Neural cell (in vitro differentiated cells): ENCODE measurements at regions not wholly inside any gene's neighbourhood (a gene's known extent, or its start where the extent isn't known, plus 50 kb on each side); places are given as distances from the start of the nearest gene placed in this dataset.

Experiments
- H2AFZ ChIP-seq: fragments of 200-600, 300-800 bp; sonication (generic), shearing (Covaris generic); 2 replicates; pipeline ENCODE4 v1.6.0; 2014; ENCODE audit warnings: low read depth, mild to moderate bottlenecking, antibody characterized with exemption, low read length, moderate library complexity
- H3F3A ChIP-seq: fragments of 200-600 bp; shearing (Covaris generic); 2 replicates; pipeline ENCODE4 v1.6.1; 2016; ENCODE audit warnings: mild to moderate bottlenecking, moderate library complexity, mixed read lengths, antibody characterized with exemption, low read length; ENCODE audit not compliant: insufficient read depth, poor library complexity, severe bottlenecking
- H3K27ac ChIP-seq: fragments of 200-600, 300-800 bp; sonication (generic), shearing (Covaris generic); 2 replicates; pipeline ENCODE4 v1.5.1; 2014; ENCODE audit warnings: mild to moderate bottlenecking, low read length, moderate library complexity
- H3K27me3 ChIP-seq: fragments of 300-800, 200-600 bp; sonication (generic), shearing (Covaris generic); 2 replicates; pipeline ENCODE4 v1.6.0; 2014; ENCODE audit warnings: mild to moderate bottlenecking, low read depth, low read length, moderate library complexity; ENCODE audit not compliant: insufficient read depth
- H3K36me3 ChIP-seq: fragments of 300-800, 200-600 bp; sonication (generic), shearing (Covaris generic); 2 replicates; pipeline ENCODE4 v1.5.1; 2014; ENCODE audit warnings: mild to moderate bottlenecking, antibody characterized with exemption, low read length, moderate library complexity; ENCODE audit not compliant: insufficient read depth
- H3K4me2 ChIP-seq: fragments of 300-800, 200-600 bp; sonication (generic), shearing (Covaris generic); 2 replicates; pipeline ENCODE4 v1.6.0; 2014; ENCODE audit warnings: mild to moderate bottlenecking, low read length
- H3K4me3 ChIP-seq: fragments of 300-800, 200-600 bp; sonication (generic), shearing (Covaris generic); 2 replicates; pipeline ENCODE4 v1.5.1; 2014; ENCODE audit warnings: mild to moderate bottlenecking, low read length, moderate library complexity
- H3K79me2 ChIP-seq: fragments of 200-600 bp; shearing (Covaris generic); replicated peaks from 2 replicates; pipeline ENCODE4 v1.6.0; 2014; ENCODE audit warnings: mild to moderate bottlenecking, low read length, moderate library complexity; ENCODE audit not compliant: insufficient read depth
- H3K9ac ChIP-seq: fragments of 300-800, 200-600 bp; sonication (generic), shearing (Covaris generic); 2 replicates; pipeline ENCODE4 v1.6.1; 2016; ENCODE audit warnings: mild to moderate bottlenecking, low read length, mixed read lengths
- H3K9me2 ChIP-seq: fragments of 200-600 bp; shearing (Covaris generic); 2 replicates; pipeline ENCODE4 v1.6.1; 2016; ENCODE audit warnings: mild to moderate bottlenecking, low read length, mixed read lengths; ENCODE audit not compliant: insufficient read depth
- H3K9me3 ChIP-seq: fragments of 200-600, 300-800 bp; sonication (generic), shearing (Covaris generic); 2 replicates; pipeline ENCODE4 v1.6.1; 2016; ENCODE audit warnings: mild to moderate bottlenecking, mixed run types, low read length, moderate library complexity, mixed read lengths
- H4K20me1 ChIP-seq: fragments of 200-600 bp; shearing (Covaris generic); 2 replicates; pipeline ENCODE4 v1.6.1; 2016; ENCODE audit warnings: mild to moderate bottlenecking, mixed run types; ENCODE audit not compliant: insufficient read depth
- CTCF ChIP-seq: fragments of 450-650 bp; IDR thresholded peaks from 2 replicates; pipeline ENCODE4 v1.5.1; 2014; ENCODE audit warnings: antibody characterized with exemption, mild to moderate bottlenecking, moderate library complexity; ENCODE audit not compliant: poor library complexity, severe bottlenecking
- EP300 ChIP-seq: fragments of 450-650 bp; conservative IDR thresholded peaks from 2 replicates; pipeline ENCODE4 v1.6.1; 2014; ENCODE audit warnings: antibody characterized with exemption, mild to moderate bottlenecking, moderate library complexity; ENCODE audit not compliant: poor library complexity, severe bottlenecking
- EZH2 ChIP-seq: fragments of 200-600, 300-800 bp; shearing (Covaris generic), sonication (generic); IDR thresholded peaks from 2 replicates; pipeline ENCODE4 v1.6.1; 2014; ENCODE audit warnings: antibody characterized with exemption, low read length, borderline replicate concordance, mild to moderate bottlenecking; ENCODE audit not compliant: insufficient read depth, poor library complexity, severe bottlenecking
- MXI1 ChIP-seq: fragments of 450-650 bp; conservative IDR thresholded peaks from 2 replicates; pipeline ENCODE4 v1.6.1; 2014; ENCODE audit warnings: antibody characterized with exemption, mild to moderate bottlenecking; ENCODE audit not compliant: poor library complexity, severe bottlenecking
- POLR2AphosphoS5 ChIP-seq: IDR thresholded peaks from 2 replicates; pipeline ENCODE4 v1.6.1; 2012
- RAD21 ChIP-seq: fragments of 450-650 bp; conservative IDR thresholded peaks from 2 replicates; pipeline ENCODE4 v1.6.1; 2014; ENCODE audit warnings: antibody characterized with exemption, mild to moderate bottlenecking, moderate library complexity
- SMC3 ChIP-seq: fragments of 450-650 bp; conservative IDR thresholded peaks from 2 replicates; pipeline ENCODE4 v1.6.1; 2014; ENCODE audit warnings: antibody characterized with exemption, mild to moderate bottlenecking, moderate library complexity; ENCODE audit not compliant: poor library complexity
- TAF1 ChIP-seq: IDR thresholded peaks from 2 replicates; pipeline ENCODE4 v1.6.1; 2012; ENCODE audit warnings: low read depth
- TF ChIP-seq, protein P1 (sequence below): IDR thresholded peaks from 2 replicates; pipeline ENCODE4 v1.6.1; 2012; ENCODE audit warnings: borderline replicate concordance

DNA sequence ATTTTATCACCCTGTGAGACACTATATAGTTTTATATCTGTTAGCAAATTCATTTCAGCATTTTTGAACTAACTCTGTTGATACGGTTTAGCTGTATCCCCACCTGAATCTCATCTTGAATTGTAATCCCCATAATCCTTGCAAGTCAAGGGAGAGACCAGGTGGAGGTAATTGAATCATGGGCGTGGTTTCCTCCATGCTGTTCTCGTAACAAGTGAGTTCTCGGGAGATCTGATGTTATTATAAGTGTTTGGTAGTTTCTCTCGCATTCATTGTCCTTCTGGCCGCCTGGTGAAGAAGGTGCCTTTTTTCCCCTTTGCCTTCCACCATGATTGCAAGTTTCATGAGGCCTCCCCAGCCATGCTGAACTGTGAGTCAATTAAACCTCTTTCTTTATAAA, 53.2 kb upstream of the TMC3 start:
- H3K27me3 ChIP-seq, result no peaks in the 10 kb centered on the region
- H3F3A ChIP-seq, result no peaks in the 10 kb centered on the region

DNA sequence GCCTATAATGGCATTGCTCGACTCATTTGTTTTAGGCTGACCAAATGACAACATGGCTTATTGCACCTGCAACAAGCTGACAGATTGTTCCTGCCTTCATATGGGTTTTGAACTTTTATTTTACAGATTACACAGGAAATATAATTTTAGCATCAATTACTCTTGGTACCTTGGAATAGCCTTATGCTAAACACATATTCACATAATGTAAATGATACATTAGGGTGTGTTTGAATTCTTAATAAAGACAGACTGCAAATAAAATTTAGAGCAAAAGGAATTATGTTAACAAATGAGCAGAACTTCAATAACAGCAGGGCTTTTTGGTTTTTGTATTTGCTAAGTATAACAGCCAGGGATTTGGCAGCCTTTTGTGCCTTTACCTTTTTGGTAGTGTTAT, 51.9 kb upstream of the TMC3 start:
- Histone ChIP-seq H3K4me2 (no peak overlapping the region), H2AFZ (no peak overlapping the region), H3K9me2 (no peaks in the 10 kb centered on the region), H3K4me3 (no peak overlapping the region), H3K9me3 (no peaks in the 10 kb centered on the region), H3F3A (no peaks in the 10 kb centered on the region), H4K20me1 (no peaks in the 10 kb centered on the region), H3K9ac (no peak overlapping the region), H3K27ac (no peak overlapping the region), H3K79me2 (no peaks in the 10 kb centered on the region), H3K27me3 (no peaks in the 10 kb centered on the region), H3K36me3 (no peaks in the 10 kb centered on the region)
- TF ChIP-seq RAD21 (no peak), POLR2AphosphoS5 (no peak), CTCF (no peak), TAF1 (no peak), MXI1 (no peak), EZH2 (no peak), EP300 (no peak), SMC3 (no peak)

More for the DNA sequence above, 53.2 kb upstream of the TMC3 start:
- Histone ChIP-seq H3K9ac (no peak overlapping the region), H3K9me3 (no peaks in the 10 kb centered on the region), H3K4me2 (no peak overlapping the region), H3K79me2 (no peaks in the 10 kb centered on the region), H3K4me3 (no peak overlapping the region), H2AFZ (no peak overlapping the region), H3K27ac (no peak overlapping the region), H4K20me1 (no peaks in the 10 kb centered on the region), H3K9me2 (no peaks in the 10 kb centered on the region), H3K36me3 (no peaks in the 10 kb centered on the region)
- TF ChIP-seq SMC3 (no peak), EP300 (no peak), TAF1 (no peak), CTCF (no peak), POLR2AphosphoS5 (no peak)
- TF ChIP-seq, protein P1, sequence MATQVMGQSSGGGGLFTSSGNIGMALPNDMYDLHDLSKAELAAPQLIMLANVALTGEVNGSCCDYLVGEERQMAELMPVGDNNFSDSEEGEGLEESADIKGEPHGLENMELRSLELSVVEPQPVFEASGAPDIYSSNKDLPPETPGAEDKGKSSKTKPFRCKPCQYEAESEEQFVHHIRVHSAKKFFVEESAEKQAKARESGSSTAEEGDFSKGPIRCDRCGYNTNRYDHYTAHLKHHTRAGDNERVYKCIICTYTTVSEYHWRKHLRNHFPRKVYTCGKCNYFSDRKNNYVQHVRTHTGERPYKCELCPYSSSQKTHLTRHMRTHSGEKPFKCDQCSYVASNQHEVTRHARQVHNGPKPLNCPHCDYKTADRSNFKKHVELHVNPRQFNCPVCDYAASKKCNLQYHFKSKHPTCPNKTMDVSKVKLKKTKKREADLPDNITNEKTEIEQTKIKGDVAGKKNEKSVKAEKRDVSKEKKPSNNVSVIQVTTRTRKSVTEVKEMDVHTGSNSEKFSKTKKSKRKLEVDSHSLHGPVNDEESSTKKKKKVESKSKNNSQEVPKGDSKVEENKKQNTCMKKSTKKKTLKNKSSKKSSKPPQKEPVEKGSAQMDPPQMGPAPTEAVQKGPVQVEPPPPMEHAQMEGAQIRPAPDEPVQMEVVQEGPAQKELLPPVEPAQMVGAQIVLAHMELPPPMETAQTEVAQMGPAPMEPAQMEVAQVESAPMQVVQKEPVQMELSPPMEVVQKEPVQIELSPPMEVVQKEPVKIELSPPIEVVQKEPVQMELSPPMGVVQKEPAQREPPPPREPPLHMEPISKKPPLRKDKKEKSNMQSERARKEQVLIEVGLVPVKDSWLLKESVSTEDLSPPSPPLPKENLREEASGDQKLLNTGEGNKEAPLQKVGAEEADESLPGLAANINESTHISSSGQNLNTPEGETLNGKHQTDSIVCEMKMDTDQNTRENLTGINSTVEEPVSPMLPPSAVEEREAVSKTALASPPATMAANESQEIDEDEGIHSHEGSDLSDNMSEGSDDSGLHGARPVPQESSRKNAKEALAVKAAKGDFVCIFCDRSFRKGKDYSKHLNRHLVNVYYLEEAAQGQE, result no peak
